AG20443 (cell line): ENCODE measurements at regions not wholly inside any gene's neighbourhood (a gene's known extent, or its start where the extent isn't known, plus 50 kb on each side); places are given as distances from the start of the nearest gene placed in this dataset.

Experiments
- DNase-seq: peaks from one replicate; pipeline ENCODE4 v3.0.0; 2012; ENCODE audit warnings: low spot score, mixed read lengths

- DNase-seq = no peak
These were observed 228.5 kb upstream of the CASK start for GRCh38 chrX:42151808-42152207.

GRCh38 chrX:42149765-42150164 is 226.4 kb upstream of the CASK start:
- peak; percentile 13 for DNase-seq

- no peak for DNase-seq
These were observed 225.9 kb upstream of the CASK start for GRCh38 chrX:42149281-42149680.

GRCh38 chrX:42143866-42144592 is 220.7 kb upstream of the CASK start:
- no peak for DNase-seq

DNA sequence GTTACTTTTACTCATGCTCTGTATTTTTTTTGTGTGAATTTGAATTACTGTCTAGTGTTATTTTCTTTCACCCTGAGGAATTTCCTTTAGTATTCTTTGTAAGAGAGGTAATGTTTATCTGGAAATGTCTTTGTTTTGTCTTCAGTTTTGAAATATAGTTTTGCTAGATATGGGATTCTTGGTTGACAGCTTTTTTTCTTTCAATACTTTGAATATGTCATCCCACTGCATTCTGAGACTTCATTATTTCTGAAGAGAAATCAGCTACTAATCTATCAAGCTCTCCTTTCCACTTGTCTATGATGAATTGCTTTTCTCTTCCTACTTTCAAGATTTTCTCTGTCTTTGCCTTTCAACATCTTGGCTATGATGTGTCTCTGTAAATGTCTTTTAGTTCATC is 217.0 kb upstream of the CASK start:
- no peak for DNase-seq

- DNase-seq = no peak
These were observed 212.4 kb upstream of the CASK start for GRCh38 chrX:42135583-42136228.

DNA sequence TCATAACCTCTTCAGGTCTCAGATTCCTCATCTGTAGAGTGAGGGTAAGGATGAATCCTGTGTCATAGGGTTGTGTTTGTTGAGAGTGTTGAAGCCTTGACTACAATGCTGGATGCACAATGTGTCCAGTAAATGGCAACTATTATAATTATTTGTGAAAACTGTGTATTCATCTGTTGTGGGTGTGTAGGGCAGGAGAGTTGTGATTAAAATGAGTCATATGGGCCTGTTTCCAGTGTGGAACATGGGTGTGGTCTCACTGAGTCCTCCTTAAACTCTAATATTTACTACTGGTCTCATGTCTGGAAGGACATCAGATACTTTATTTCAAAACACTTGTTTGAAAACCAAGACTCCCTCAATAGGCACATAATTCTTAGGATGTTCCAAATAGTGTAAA is 208.5 kb upstream of the CASK start:
- peak; percentile 31 for DNase-seq

GRCh38 chrX:42129022-42129940 is 205.9 kb upstream of the CASK start:
- DNase-seq = no peak

- no peak for DNase-seq
These were observed 205.2 kb upstream of the CASK start for GRCh38 chrX:42128587-42128986.

- DNase-seq = no peak
These were observed 204.7 kb upstream of the CASK start for GRCh38 chrX:42128020-42128419.

DNA sequence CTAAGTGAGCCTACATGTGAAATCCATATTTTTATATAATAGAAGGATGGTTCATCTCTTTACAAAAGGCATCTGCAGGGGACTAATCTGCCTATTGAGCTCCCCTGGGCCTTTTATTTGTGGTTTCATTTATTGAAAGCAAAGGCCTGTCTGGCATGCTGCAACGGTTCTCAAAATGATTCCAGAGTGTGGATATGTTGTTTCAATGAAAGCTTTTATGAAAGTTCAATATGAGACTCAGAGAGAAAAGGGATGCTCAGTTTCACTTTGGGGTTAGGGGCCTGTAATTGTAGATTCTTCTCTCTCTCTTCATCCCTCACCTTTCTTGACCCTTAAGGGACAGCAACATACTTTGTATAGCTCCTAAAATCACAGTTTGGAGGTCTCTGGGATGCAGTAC is 204.2 kb upstream of the CASK start:
- DNase-seq = no peak

- DNase-seq = no peak
These were observed 200.0 kb upstream of the CASK start for GRCh38 chrX:42123369-42123768.

DNA sequence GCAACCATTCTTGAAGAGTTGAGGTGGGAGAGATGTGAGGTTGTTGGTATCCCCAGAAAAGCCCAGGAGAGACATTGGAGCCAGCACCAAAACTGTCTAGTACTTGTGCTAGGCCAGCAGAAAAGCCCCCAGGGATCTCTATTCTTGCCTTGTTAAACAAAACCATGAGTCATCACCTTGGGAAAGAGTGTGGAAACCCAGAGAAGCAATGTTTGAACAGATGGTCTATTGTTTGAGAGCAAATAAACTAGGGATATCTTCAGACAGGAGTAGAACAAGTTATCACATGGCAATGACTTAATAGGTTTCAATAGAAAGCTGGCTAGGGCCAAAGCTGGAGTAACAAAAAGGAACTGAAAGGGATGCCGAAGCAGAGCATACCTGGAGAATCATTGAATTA is 195.7 kb upstream of the CASK start:
- peak; percentile 15 for DNase-seq

- DNase-seq = no peak
These were observed 194.0 kb upstream of the CASK start for GRCh38 chrX:42117318-42117717.

- no peak for DNase-seq
These were observed 186.1 kb upstream of the CASK start for GRCh38 chrX:42109428-42109827.

DNA sequence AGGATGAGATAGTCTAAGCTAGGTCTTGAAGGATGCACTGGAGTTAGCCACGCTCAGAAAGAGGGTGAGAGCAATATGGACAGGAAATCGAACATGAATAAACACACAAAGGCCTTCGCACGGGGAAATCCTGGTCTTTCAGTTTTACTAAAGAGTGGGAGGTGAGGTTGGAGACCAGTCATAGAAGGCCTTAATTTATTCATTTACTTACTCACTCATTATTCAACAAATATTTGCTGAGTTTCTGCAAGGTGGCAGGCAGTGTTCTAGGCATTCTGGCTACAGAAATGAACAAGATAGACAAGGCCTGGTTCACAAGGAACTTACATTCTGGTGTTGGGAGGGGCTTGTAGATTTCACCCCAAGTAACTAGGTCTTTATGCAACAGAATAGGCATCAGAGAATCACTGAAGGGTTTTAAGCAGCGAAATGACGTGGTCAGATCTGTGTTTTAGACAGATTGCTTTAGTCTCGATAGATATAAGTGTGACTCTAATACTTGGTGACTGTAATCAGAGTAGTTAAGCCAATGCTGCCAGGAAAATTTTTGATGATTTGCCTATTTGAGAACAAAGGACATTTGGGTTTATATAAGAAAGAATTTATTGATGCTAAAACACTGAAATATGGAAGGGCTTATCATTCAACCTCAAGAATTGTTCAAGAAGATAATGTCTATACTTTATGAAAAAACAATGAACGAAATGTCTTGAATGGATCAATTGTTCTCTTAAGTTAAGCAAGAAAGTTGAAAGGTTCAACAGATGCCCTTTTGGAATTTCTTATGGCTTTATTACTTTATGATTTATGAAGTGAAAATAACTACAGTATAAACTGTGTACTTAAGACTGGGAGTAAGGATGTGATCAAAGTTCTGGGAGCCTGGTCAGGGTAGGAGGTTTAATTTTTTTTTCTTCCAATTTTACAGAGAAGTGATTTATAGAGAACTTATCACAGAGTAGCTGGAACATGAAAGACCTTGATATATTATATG is 184.4 kb upstream of the CASK start:
- DNase-seq = no peak

DNA sequence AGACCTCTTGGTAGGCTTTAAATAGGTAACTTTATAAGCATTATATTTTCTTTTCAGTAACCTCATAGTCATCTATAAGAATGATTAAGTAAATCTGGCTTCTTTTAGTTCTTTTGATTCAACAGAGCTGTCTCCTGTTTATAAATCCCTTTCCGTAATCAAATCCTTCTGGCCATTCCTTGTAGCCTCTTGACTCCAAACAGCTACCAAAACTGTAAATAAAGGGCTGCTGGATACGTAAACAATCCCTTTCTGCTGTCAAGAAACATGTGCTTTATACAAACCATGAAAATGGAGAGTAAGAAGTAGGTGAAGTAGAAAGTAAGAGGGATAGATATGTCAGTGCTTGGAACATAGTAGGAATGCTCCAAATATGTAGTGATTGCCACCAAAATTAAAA is 183.2 kb upstream of the CASK start:
- DNase-seq = no peak

GRCh38 chrX:42102586-42103282 is 179.4 kb upstream of the CASK start:
- DNase-seq = no peak

- DNase-seq = no peak
These were observed 175.5 kb upstream of the CASK start for GRCh38 chrX:42098900-42099299.

- no peak for DNase-seq
These were observed 174.1 kb upstream of the CASK start for GRCh38 chrX:42097486-42097885.
